ENCODE measurements at regions not wholly inside any gene's neighbourhood (a gene's known extent, or its start where the extent isn't known, plus 50 kb on each side); places are given as distances from the start of the nearest gene placed in this dataset.

- intact Hi-C loops (cut with micrococcal nuclease) (no loop called here), dilution Hi-C loops (cut with MboI; ENCODE audit: extremely low pct_ligation_motif_present, low sequenced_read_pairs) (no loop called here)
- Histone ChIP-seq H3K9me3 (replicated peaks; ENCODE audit: control insufficient read depth, insufficient read depth, low read length) (no peaks in the 10 kb centered on the region), H3K4me2 (ENCODE audit: insufficient read depth, low read length) (no peak overlapping the region), H3K9me1 (replicated peaks; ENCODE audit: control insufficient read depth, extremely low read depth, insufficient read depth, low read length) (no peaks in the 10 kb centered on the region), H3K4me3 (replicated peaks in 1 of 3; ENCODE audit: insufficient read depth in 1 of 3, low read depth in 1 of 3, low read length in 3 of 3) (no peak overlapping the region), H3K79me2 (ENCODE audit: control insufficient read depth, insufficient read depth, low read length) (no peaks in the 10 kb centered on the region), H4K20me1 (replicated peaks; ENCODE audit: control insufficient read depth, extremely low read depth, insufficient read depth, low read length) (no peaks in the 10 kb centered on the region), H3K9ac (replicated peaks; ENCODE audit: extremely low read depth, insufficient read depth, low read length) (no peak overlapping the region), H3K27ac (ENCODE audit: insufficient read depth, low read depth, low read length) (no peak overlapping the region), H2AFZ (ENCODE audit: low read depth, low read length) (no peak overlapping the region), H3K4me1 (ENCODE audit: control insufficient read depth, extremely low read depth, insufficient read depth, low read length) (no peaks in the 10 kb centered on the region), H3K36me3 (ENCODE audit: control insufficient read depth in 2 of 2, extremely low read depth in 1 of 2, insufficient read depth in 2 of 2, low read length in 2 of 2) (no peaks in the 10 kb centered on the region), H3K27me3 (ENCODE audit: control insufficient read depth in 2 of 2, insufficient read depth in 2 of 2, low read length in 2 of 2) (no peaks in the 10 kb centered on the region)
- FAIRE-seq: no peak
- ChIA-PET CTCF (no interaction called here), POLR2A (no interaction called here)
- BruUV-seq (replicated peaks): no TSS peak
- DNase-seq (ENCODE audit: low read depth, low spot score): no peak
- TF ChIP-seq GATA2 (IDR thresholded peaks at IDR 0.05; ENCODE audit: insufficient read depth, insufficient read length, low read depth, low read length) (no peak), POLR2AphosphoS5 (IDR thresholded peaks at IDR 0.05; ENCODE audit: insufficient read depth, low read depth, low read length) (no peak), MAX (IDR thresholded peaks at IDR 0.05; ENCODE audit: insufficient read depth, insufficient read length) (no peak), POLR2A (IDR thresholded peaks at IDR 0.05; ENCODE audit: low read depth, low read length) (no peak), EZH2 (IDR thresholded peaks at IDR 0.05; ENCODE audit: borderline replicate concordance, low read depth, low read length, severe bottlenecking) (no peak), JUN (IDR thresholded peaks at IDR 0.05; ENCODE audit: borderline replicate concordance, insufficient read depth, insufficient read length, low read depth) (no peak), FOS (IDR thresholded peaks at IDR 0.05; ENCODE audit: borderline replicate concordance, insufficient read depth, low read length) (no peak), MYC (IDR thresholded peaks at IDR 0.05; ENCODE audit: low read depth, low read length) (no peak)
Observed at GRCh38 chr17:33562792-33563191, 269.7 kb upstream of the ASIC2 start.

- intact Hi-C loops (cut with micrococcal nuclease): no loop called here
- ChIA-PET POLR2A (no interaction called here), CTCF (interaction anchor here (1.1 kb wide), 1 partner anchor 19 kb away, joined by 3 read pairs; no protein-coding TSS in a partner anchor)
Observed at GRCh38 chr17:33564146-33564545, 271.1 kb upstream of the ASIC2 start.

More at GRCh38 chr17:33564146-33564545, 271.1 kb upstream of the ASIC2 start:
- Histone ChIP-seq H3K4me2 (ENCODE audit: insufficient read depth, low read length) (no peak overlapping the region), H3K4me3 (replicated peaks in 1 of 3; ENCODE audit: insufficient read depth in 1 of 3, low read depth in 1 of 3, low read length in 3 of 3) (no peak overlapping the region), H3K27me3 (ENCODE audit: control insufficient read depth in 2 of 2, insufficient read depth in 2 of 2, low read length in 2 of 2) (no peaks in the 10 kb centered on the region), H3K9ac (replicated peaks; ENCODE audit: extremely low read depth, insufficient read depth, low read length) (no peak overlapping the region), H3K36me3 (ENCODE audit: control insufficient read depth in 2 of 2, extremely low read depth in 1 of 2, insufficient read depth in 2 of 2, low read length in 2 of 2) (no peaks in the 10 kb centered on the region), H3K9me3 (replicated peaks; ENCODE audit: control insufficient read depth, insufficient read depth, low read length) (no peaks in the 10 kb centered on the region), H3K9me1 (replicated peaks; ENCODE audit: control insufficient read depth, extremely low read depth, insufficient read depth, low read length) (no peaks in the 10 kb centered on the region), H3K79me2 (ENCODE audit: control insufficient read depth, insufficient read depth, low read length) (no peaks in the 10 kb centered on the region), H4K20me1 (replicated peaks; ENCODE audit: control insufficient read depth, extremely low read depth, insufficient read depth, low read length) (no peaks in the 10 kb centered on the region), H3K27ac (ENCODE audit: insufficient read depth, low read depth, low read length) (no peak overlapping the region), H3K4me1 (ENCODE audit: control insufficient read depth, extremely low read depth, insufficient read depth, low read length) (no peaks in the 10 kb centered on the region), H2AFZ (ENCODE audit: low read depth, low read length) (no peak overlapping the region)
- DNase-seq (ENCODE audit: low read depth, low spot score): no peak
- FAIRE-seq: no peak
- TF ChIP-seq JUN (IDR thresholded peaks at IDR 0.05; ENCODE audit: borderline replicate concordance, insufficient read depth, insufficient read length, low read depth) (no peak), MAX (IDR thresholded peaks at IDR 0.05; ENCODE audit: insufficient read depth, insufficient read length) (no peak), FOS (IDR thresholded peaks at IDR 0.05; ENCODE audit: borderline replicate concordance, insufficient read depth, low read length) (no peak)
- no TSS peak for BruUV-seq (replicated peaks)
- dilution Hi-C loops (cut with MboI; ENCODE audit: extremely low pct_ligation_motif_present, low sequenced_read_pairs): no loop called here

Data from endothelial cell of umbilical vein (primary cell).